ENCODE measurements at regions not wholly inside any gene's neighbourhood (a gene's known extent, or its start where the extent isn't known, plus 50 kb on each side); places are given as distances from the start of the nearest gene placed in this dataset.

DNA sequence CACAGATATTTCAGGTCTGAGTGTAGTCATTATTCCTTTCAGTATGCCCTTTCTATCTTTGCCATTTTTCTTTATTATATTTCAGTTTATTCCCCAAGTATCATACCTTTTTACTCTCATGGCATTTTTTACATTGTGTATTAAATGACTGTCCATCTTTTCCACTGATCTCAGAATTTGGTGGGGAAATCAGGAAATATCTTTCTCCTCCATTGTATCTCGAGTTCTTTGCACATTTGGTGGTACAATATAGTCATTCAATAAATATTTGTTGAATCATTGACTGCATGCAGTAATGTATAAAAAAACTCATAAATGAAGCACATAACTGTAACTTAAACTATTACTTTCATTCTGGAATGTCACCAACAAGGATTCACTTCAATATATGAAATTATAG lies 354.7 kb downstream of the HGF start:
- Histone ChIP-seq H3K27ac (ENCODE audit: low read length) (no peak overlapping the region), H3K27me3 (ENCODE audit: control insufficient read depth, insufficient read depth, low read length) (no peaks in the 10 kb centered on the region), H3K4me1 (ENCODE audit: control insufficient read depth, insufficient read depth, low read length) (peaks cover 3% of the 10 kb centered on the region), H3K9me3 (ENCODE audit: control insufficient read depth, low read depth, low read length) (no peaks in the 10 kb centered on the region), H3K36me3 (ENCODE audit: control insufficient read depth, insufficient read depth, low read length) (no peaks in the 10 kb centered on the region), H3K4me3 (ENCODE audit: low read length) (no peak overlapping the region)
- no peak for DNase-seq
- 100% methylated on average over 1 of the region's 1 CpG for WGBS (ENCODE audit: insufficient coverage, low lambda C conversion rate)

DNA sequence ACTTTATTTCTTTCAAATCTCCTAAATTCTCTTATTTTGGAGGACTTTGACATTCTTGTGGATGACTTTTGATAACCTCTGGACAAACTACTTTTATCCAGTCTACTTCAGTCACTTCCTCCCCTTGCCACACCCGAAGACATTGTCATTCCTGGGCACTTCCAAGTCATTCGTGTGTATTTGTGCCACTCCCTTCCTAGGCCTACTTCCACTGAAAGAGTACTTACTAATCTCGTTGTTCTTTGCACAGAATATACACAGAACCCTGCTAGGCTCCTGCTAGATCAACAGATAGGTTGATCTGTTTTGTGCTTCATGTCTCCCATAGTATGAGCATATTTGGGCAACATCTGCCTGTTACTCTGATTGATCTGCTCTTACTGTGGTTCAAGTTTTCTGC lies 355.4 kb downstream of the HGF start:
- WGBS (ENCODE audit: insufficient coverage, low lambda C conversion rate) = 33% methylated on average over 2 of the region's 3 CpGs
- Histone ChIP-seq H3K9me3 (ENCODE audit: control insufficient read depth, low read depth, low read length) (no peaks in the 10 kb centered on the region), H3K27me3 (ENCODE audit: control insufficient read depth, insufficient read depth, low read length) (no peaks in the 10 kb centered on the region), H3K27ac (ENCODE audit: low read length) (no peak overlapping the region), H3K4me3 (ENCODE audit: low read length) (no peak overlapping the region), H3K36me3 (ENCODE audit: control insufficient read depth, insufficient read depth, low read length) (no peaks in the 10 kb centered on the region), H3K4me1 (ENCODE audit: control insufficient read depth, insufficient read depth, low read length) (peaks cover 3% of the 10 kb centered on the region)
- DNase-seq = peak in 1 of 2 donors; percentile 17

DNA sequence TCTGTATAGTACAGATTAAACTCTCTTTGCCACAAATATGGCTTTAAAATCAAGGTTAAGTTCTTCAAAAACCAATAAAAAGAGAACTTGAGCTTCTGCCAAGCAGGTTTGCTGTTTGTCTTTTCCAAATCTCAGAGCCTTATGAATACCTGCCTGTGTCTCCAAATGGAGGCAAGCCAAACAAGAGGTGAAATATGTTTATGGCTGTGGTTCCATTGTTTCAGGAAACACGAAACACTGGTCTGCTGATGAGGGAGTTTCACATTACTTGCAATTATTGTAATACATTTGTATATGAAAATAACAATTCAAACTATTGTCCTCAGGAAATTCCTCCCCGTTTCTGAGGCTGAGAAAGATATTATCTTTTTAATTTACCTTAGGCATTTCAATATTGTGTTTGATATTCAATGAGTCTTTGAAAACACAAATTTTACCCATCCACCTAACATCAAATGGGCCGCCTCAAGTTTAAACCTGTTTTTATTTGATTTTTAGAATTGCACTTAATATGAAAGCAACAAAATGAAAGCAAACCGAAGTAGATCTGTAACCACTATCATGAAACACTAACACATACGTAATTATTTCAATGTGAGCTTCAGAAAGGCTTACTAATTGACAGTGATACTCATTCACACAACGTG lies 359.3 kb downstream of the HGF start:
- no peaks in the 10 kb centered on the region for H3K36me3 ChIP-seq (ENCODE audit: control insufficient read depth, insufficient read depth, low read length)
- no peak for DNase-seq
- no peak overlapping the region for H3K4me3 ChIP-seq (ENCODE audit: low read length)
- H3K4me1 ChIP-seq (ENCODE audit: control insufficient read depth, insufficient read depth, low read length) = no peaks in the 10 kb centered on the region
- no peak overlapping the region for H3K27ac ChIP-seq (ENCODE audit: low read length)
- H3K27me3 ChIP-seq (ENCODE audit: control insufficient read depth, insufficient read depth, low read length) = no peaks in the 10 kb centered on the region
- WGBS (ENCODE audit: insufficient coverage, low lambda C conversion rate) = 90% methylated on average over 2 of the region's 6 CpGs
- H3K9me3 ChIP-seq (ENCODE audit: control insufficient read depth, low read depth, low read length) = no peaks in the 10 kb centered on the region

- Histone ChIP-seq H3K4me1 (ENCODE audit: control insufficient read depth, insufficient read depth, low read length) (no peaks in the 10 kb centered on the region), H3K27ac (ENCODE audit: low read length) (no peak overlapping the region), H3K27me3 (ENCODE audit: control insufficient read depth, insufficient read depth, low read length) (no peaks in the 10 kb centered on the region), H3K36me3 (ENCODE audit: control insufficient read depth, insufficient read depth, low read length) (no peaks in the 10 kb centered on the region), H3K4me3 (ENCODE audit: low read length) (no peak overlapping the region), H3K9me3 (ENCODE audit: control insufficient read depth, low read depth, low read length) (no peaks in the 10 kb centered on the region)
- DNase-seq = no peak
- 88% methylated on average over 1 of the region's 2 CpGs for WGBS (ENCODE audit: insufficient coverage, low lambda C conversion rate)
Observed at GRCh38 chr7:81408728-81409127, 361.1 kb downstream of the HGF start.

DNA sequence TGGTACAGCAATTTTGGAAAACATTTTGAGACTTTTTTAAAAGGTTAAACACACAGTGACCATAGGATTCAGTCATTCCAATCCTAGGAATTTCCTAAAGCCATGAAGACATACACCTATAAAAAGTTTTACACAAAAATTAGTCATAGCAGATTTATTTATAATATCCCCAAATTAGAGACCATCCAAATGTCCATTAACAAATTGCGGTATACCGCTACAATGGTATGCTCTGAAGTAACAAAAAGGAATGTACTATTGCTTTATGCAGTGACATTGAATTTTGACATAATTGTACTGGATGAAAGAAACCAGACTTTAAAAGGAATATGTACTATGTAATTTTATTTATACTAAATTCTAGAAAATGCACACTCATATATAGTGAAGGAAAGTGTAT lies 362.8 kb downstream of the HGF start:
- Histone ChIP-seq H3K4me3 (ENCODE audit: low read length) (no peak overlapping the region), H3K27me3 (ENCODE audit: control insufficient read depth, insufficient read depth, low read length) (no peaks in the 10 kb centered on the region), H3K9me3 (ENCODE audit: control insufficient read depth, low read depth, low read length) (no peaks in the 10 kb centered on the region), H3K27ac (ENCODE audit: low read length) (no peak overlapping the region), H3K36me3 (ENCODE audit: control insufficient read depth, insufficient read depth, low read length) (no peaks in the 10 kb centered on the region), H3K4me1 (ENCODE audit: control insufficient read depth, insufficient read depth, low read length) (no peaks in the 10 kb centered on the region)
- no peak for DNase-seq
- no CpG with 5 or more reads among the region's 2 CpGs for WGBS (ENCODE audit: insufficient coverage, low lambda C conversion rate)

- H3K27me3 ChIP-seq (ENCODE audit: control insufficient read depth, insufficient read depth, low read length) = no peaks in the 10 kb centered on the region
- no peak overlapping the region for H3K27ac ChIP-seq (ENCODE audit: low read length)
- no peak overlapping the region for H3K4me3 ChIP-seq (ENCODE audit: low read length)
- no CpG with 5 or more reads among the region's 2 CpGs for WGBS (ENCODE audit: insufficient coverage, low lambda C conversion rate)
- H3K36me3 ChIP-seq (ENCODE audit: control insufficient read depth, insufficient read depth, low read length) = no peaks in the 10 kb centered on the region
- no peaks in the 10 kb centered on the region for H3K9me3 ChIP-seq (ENCODE audit: control insufficient read depth, low read depth, low read length)
- no peaks in the 10 kb centered on the region for H3K4me1 ChIP-seq (ENCODE audit: control insufficient read depth, insufficient read depth, low read length)
- DNase-seq = no peak
Observed at GRCh38 chr7:81404669-81405068, 365.2 kb downstream of the HGF start.

DNA sequence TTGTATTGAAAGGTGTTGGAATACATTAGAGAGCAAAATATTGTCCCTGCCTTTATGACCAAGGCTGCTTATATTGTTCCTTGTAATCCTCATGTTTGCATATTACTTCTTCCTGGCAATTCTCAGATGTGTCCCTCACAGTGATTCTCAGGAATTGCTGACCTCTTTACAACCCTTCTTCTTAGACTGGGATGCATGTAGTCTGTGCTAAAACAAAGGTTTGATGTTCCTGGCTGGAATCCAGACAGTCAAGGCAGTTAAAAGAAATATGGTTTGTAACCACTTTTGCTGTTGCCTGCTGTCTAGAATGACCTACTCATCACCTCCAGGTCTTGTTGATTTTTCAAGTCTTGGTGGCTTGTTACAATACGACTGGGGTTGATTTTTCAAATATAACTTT lies 367.6 kb downstream of the HGF start:
- WGBS (ENCODE audit: insufficient coverage, low lambda C conversion rate) = no CpG with 5 or more reads among the region's 1 CpG
- H3K27ac ChIP-seq (ENCODE audit: low read length) = no peak overlapping the region
- no peaks in the 10 kb centered on the region for H3K36me3 ChIP-seq (ENCODE audit: control insufficient read depth, insufficient read depth, low read length)
- H3K27me3 ChIP-seq (ENCODE audit: control insufficient read depth, insufficient read depth, low read length) = no peaks in the 10 kb centered on the region
- no peaks in the 10 kb centered on the region for H3K4me1 ChIP-seq (ENCODE audit: control insufficient read depth, insufficient read depth, low read length)
- no peak overlapping the region for H3K4me3 ChIP-seq (ENCODE audit: low read length)
- no peaks in the 10 kb centered on the region for H3K9me3 ChIP-seq (ENCODE audit: control insufficient read depth, low read depth, low read length)
- DNase-seq = no peak

GRCh38 chr7:81399471-81399870 lies 370.4 kb downstream of the HGF start:
- H3K4me3 ChIP-seq (ENCODE audit: low read length) = no peak overlapping the region
- no peaks in the 10 kb centered on the region for H3K4me1 ChIP-seq (ENCODE audit: control insufficient read depth, insufficient read depth, low read length)
- H3K9me3 ChIP-seq (ENCODE audit: control insufficient read depth, low read depth, low read length) = no peaks in the 10 kb centered on the region
- H3K27ac ChIP-seq (ENCODE audit: low read length) = no peak overlapping the region
- no peak for DNase-seq
- no peaks in the 10 kb centered on the region for H3K27me3 ChIP-seq (ENCODE audit: control insufficient read depth, insufficient read depth, low read length)
- 60% methylated on average over 2 of the region's 3 CpGs for WGBS (ENCODE audit: insufficient coverage, low lambda C conversion rate)
- H3K36me3 ChIP-seq (ENCODE audit: control insufficient read depth, insufficient read depth, low read length) = no peaks in the 10 kb centered on the region

GRCh38 chr7:81394029-81394428 lies 375.8 kb downstream of the HGF start:
- Histone ChIP-seq H3K9me3 (ENCODE audit: control insufficient read depth, low read depth, low read length) (no peaks in the 10 kb centered on the region), H3K36me3 (ENCODE audit: control insufficient read depth, insufficient read depth, low read length) (no peaks in the 10 kb centered on the region), H3K4me3 (ENCODE audit: low read length) (no peak overlapping the region), H3K27me3 (ENCODE audit: control insufficient read depth, insufficient read depth, low read length) (no peaks in the 10 kb centered on the region), H3K27ac (ENCODE audit: low read length) (no peak overlapping the region), H3K4me1 (ENCODE audit: control insufficient read depth, insufficient read depth, low read length) (no peaks in the 10 kb centered on the region)
- WGBS (ENCODE audit: insufficient coverage, low lambda C conversion rate) = 86% methylated on average over 2 of the region's 2 CpGs
- DNase-seq = no peak

GRCh38 chr7:81393018-81393417 lies 376.8 kb downstream of the HGF start:
- DNase-seq = no peak
- no peak overlapping the region for H3K4me3 ChIP-seq (ENCODE audit: low read length)
- no peaks in the 10 kb centered on the region for H3K9me3 ChIP-seq (ENCODE audit: control insufficient read depth, low read depth, low read length)
- no peak overlapping the region for H3K27ac ChIP-seq (ENCODE audit: low read length)
- no peaks in the 10 kb centered on the region for H3K36me3 ChIP-seq (ENCODE audit: control insufficient read depth, insufficient read depth, low read length)
- H3K27me3 ChIP-seq (ENCODE audit: control insufficient read depth, insufficient read depth, low read length) = no peaks in the 10 kb centered on the region
- WGBS (ENCODE audit: insufficient coverage, low lambda C conversion rate) = 100% methylated on average over 2 of the region's 2 CpGs
- no peaks in the 10 kb centered on the region for H3K4me1 ChIP-seq (ENCODE audit: control insufficient read depth, insufficient read depth, low read length)

DNA sequence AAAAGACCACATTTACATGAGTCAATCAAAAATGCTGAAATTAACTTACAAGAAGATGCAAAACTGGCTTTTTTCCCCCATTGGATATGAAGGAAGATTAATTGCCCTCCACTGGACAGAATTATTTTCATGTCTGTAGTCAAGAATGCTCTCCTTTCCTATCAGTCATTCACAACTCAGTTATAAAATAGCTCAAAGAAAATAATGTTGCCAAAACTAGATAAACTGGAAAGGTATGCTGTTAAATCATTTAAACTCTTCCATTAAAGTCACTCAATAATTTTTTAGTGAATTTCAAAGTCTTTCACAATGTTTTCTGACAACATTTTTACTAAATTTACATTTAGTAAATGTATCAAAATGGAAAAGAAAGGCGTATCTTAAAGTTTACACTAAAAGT lies 384.5 kb downstream of the HGF start:
- WGBS (ENCODE audit: insufficient coverage, low lambda C conversion rate) = 100% methylated on average over 1 of the region's 1 CpG

More for the DNA sequence above, 384.5 kb downstream of the HGF start:
- no peak overlapping the region for H3K27ac ChIP-seq (ENCODE audit: low read length)
- no peak for DNase-seq
- H3K9me3 ChIP-seq (ENCODE audit: control insufficient read depth, low read depth, low read length) = no peaks in the 10 kb centered on the region
- no peak overlapping the region for H3K4me3 ChIP-seq (ENCODE audit: low read length)
- H3K4me1 ChIP-seq (ENCODE audit: control insufficient read depth, insufficient read depth, low read length) = no peaks in the 10 kb centered on the region
- no peaks in the 10 kb centered on the region for H3K27me3 ChIP-seq (ENCODE audit: control insufficient read depth, insufficient read depth, low read length)
- no peaks in the 10 kb centered on the region for H3K36me3 ChIP-seq (ENCODE audit: control insufficient read depth, insufficient read depth, low read length)
